ENCODE measurements at regions not wholly inside any gene's neighbourhood (a gene's known extent, or its start where the extent isn't known, plus 50 kb on each side); places are given as distances from the start of the nearest gene placed in this dataset.

DNA sequence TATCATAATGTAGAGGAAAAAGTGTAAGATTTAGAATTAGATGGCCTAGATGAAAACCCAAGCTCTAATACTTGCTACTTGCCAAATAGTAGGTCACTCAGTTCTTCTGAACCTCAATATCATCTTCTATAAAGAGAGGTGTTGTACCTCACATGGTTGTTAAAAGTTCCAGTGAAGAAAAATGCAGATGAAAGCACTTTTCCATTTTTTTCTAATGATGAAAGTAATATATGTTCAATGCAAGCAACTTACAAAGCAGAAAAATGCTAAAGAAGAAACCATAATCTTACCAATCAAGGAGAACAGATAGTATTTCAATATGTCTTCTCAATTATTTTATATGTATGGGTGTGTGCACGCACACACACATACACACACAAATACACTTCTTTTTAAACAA, 52.7 kb upstream of the TMEM17 start:
- Histone ChIP-seq H3K4me3 (ENCODE audit: low read length) (no peak overlapping the region), H3K27me3 (ENCODE audit: control insufficient read depth, insufficient read depth) (no peaks in the 10 kb centered on the region), H3K27ac (ENCODE audit: low read length) (no peak overlapping the region), H3K4me1 (ENCODE audit: control insufficient read depth, insufficient read depth, low read length) (peaks cover 2% of the 10 kb centered on the region), H3K9me3 (ENCODE audit: control insufficient read depth, low read length) (no peaks in the 10 kb centered on the region)
- WGBS: 99% methylated on average over 1 of the region's 1 CpG
- no peak for DNase-seq
- no peak for ATAC-seq
- intact Hi-C loops (cut with DNase I): no loop called here

DNA sequence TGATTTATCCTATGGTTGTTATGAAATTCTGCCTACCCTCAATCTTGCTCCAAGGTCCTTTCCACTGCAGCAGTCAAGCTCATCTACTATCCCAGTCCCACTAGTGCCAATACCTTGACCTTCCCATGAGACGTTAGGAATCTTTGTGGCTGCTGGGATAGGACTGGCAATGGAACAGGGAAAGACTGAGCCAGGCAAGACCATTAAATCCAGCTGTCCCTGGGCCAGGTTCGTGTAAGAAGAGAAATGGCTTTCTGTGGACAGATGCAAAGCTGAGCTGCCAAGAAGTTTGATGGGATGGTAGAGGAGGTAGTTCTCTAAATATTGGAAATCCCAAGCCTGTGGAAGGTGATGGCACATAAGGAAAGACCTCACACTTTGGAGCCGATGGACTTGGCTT, 50.1 kb upstream of the TMEM17 start:
- peak in 1 of 2 donors; percentile 38 for ATAC-seq
- no peak overlapping the region for H3K27ac ChIP-seq (ENCODE audit: low read length)
- H3K4me1 ChIP-seq (ENCODE audit: control insufficient read depth, insufficient read depth, low read length): peaks cover 2% of the 10 kb centered on the region
- no peaks in the 10 kb centered on the region for H3K27me3 ChIP-seq (ENCODE audit: control insufficient read depth, insufficient read depth)
- 53% methylated on average over 3 of the region's 3 CpGs for WGBS
- DNase-seq: peak in 1 of 3 donors; percentile 56
- H3K9me3 ChIP-seq (ENCODE audit: control insufficient read depth, low read length): no peaks in the 10 kb centered on the region
- H3K4me3 ChIP-seq (ENCODE audit: low read length): no peak overlapping the region
- intact Hi-C loops (cut with DNase I): no loop called here

All from right cardiac atrium (tissue), 5 donors.